H1 (cell line): ENCODE measurements at regions not wholly inside any gene's neighbourhood (a gene's known extent, or its start where the extent isn't known, plus 50 kb on each side); places are given as distances from the start of the nearest gene placed in this dataset.

Experiments used
- TAF7 ChIP-seq: optimal IDR thresholded peaks from 2 replicates; pipeline ENCODE3; 2011; ENCODE audit warnings: low read depth, mild to moderate bottlenecking, inconsistent platforms, low read length, moderate library complexity, borderline replicate concordance

DNA sequence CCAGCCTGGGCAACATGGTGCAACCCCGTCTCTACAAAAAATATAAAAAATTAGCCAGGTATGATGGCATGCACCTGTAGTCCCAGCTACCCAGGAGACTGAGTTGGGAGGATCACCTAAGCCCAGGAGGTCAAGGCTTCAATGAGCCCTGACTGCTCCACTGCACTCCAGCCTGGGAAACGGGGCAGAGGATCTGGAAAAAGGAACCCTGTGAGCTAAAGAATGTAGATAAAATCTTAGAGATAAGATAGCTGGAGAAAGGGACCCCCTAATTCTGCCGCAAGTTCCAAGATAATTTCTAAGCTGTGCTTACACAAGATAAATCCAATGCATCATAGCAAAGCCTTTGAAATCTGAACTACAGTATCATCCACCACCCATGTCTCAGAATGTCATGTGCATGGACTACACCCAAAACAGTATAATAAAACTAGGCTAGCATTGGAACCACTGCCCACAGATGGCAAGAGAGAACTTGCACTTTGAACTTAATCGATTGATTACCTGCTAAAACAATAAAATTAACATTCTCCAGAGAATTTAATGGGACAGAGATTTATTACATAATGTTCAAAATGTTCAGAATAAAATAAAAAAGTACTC lies 99.9 kb downstream of the TRIM42 start (continued):
- no peak for TF ChIP-seq TAF7
- TF ChIP-seq, all 59 proteins: peak for 0
